Fibroblast of pulmonary artery (primary cell): ENCODE measurements at regions not wholly inside any gene's neighbourhood (a gene's known extent, or its start where the extent isn't known, plus 50 kb on each side); places are given as distances from the start of the nearest gene placed in this dataset.

Experiments
- DNase-seq: peaks from one replicate; pipeline ENCODE4 v3.0.0-alpha.2; 2010; ENCODE audit warnings: low read depth
- H3K4me3 ChIP-seq: replicated peaks from 2 replicates; pipeline ENCODE4 v1.5.1; 2011; ENCODE audit warnings: low read depth, mild to moderate bottlenecking, control low read depth, low read length, moderate library complexity
- TF ChIP-seq, protein P1 (sequence below): IDR thresholded peaks from 2 replicates; pipeline ENCODE4 v1.5.1; 2011; ENCODE audit warnings: mild to moderate bottlenecking, control low read depth, low read length, inconsistent platforms; ENCODE audit errors: missing control alignments

DNA sequence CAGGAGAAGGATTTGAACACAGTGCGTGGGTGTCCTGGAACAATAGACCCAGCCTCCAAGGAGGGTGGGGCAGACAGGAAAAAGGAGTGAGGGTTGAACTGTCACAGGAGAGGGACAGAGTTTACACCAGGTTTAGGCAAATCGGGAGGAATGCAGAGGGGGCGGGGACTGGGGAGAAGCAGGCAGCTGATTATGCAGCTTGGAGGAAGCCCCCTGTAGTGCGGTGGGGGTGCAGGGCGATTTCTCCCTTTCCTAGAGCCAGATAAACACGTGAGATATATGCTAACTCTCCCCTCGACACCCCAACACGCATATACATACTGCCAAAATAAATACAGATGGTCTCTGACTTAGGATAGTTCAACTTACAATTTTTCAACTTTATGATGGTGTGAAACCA lies 108.6 kb upstream of the PRR20G start:
- TF ChIP-seq, protein P1, sequence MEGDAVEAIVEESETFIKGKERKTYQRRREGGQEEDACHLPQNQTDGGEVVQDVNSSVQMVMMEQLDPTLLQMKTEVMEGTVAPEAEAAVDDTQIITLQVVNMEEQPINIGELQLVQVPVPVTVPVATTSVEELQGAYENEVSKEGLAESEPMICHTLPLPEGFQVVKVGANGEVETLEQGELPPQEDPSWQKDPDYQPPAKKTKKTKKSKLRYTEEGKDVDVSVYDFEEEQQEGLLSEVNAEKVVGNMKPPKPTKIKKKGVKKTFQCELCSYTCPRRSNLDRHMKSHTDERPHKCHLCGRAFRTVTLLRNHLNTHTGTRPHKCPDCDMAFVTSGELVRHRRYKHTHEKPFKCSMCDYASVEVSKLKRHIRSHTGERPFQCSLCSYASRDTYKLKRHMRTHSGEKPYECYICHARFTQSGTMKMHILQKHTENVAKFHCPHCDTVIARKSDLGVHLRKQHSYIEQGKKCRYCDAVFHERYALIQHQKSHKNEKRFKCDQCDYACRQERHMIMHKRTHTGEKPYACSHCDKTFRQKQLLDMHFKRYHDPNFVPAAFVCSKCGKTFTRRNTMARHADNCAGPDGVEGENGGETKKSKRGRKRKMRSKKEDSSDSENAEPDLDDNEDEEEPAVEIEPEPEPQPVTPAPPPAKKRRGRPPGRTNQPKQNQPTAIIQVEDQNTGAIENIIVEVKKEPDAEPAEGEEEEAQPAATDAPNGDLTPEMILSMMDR, result no peak

DNA sequence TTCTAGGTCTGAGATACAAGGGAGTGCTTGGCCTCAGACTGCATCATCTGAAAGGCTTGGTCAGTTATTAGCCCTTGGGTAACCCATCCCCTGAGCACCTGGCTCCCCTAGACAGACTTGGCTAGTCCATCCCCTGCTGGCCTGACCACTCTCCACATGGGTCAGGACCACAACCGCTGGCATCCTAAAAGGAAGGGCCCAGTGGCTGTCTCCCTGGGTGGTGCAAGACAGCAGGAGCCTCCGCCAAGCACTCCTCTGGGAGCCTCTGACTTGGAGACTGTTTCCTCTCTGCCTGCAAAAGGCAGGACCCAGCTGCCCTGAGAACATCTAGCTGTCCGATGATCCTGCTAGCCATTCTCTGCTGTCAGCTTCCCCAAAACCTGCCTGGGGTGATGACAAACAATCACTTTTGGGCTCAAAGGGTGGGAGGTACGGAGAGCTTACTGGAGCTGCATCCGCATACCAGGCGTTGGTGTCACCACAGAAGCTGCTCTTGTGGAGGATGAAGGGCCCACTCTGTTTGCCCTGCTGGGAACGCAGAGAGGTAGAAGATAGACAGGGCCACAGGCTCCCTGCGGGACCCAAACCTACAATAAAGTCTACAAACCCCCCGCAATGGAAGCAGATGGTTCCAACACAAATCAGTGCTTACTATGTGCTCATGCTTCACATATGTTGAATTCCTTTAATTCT lies 108.0 kb upstream of the PRR20G start:
- H3K4me3 ChIP-seq, result no peak overlapping the region
- TF ChIP-seq, protein P1, result no peak
- DNase-seq, result no peak

More for the DNA sequence above, 108.6 kb upstream of the PRR20G start:
- no peak overlapping the region for H3K4me3 ChIP-seq
- DNase-seq, result no peak

DNA sequence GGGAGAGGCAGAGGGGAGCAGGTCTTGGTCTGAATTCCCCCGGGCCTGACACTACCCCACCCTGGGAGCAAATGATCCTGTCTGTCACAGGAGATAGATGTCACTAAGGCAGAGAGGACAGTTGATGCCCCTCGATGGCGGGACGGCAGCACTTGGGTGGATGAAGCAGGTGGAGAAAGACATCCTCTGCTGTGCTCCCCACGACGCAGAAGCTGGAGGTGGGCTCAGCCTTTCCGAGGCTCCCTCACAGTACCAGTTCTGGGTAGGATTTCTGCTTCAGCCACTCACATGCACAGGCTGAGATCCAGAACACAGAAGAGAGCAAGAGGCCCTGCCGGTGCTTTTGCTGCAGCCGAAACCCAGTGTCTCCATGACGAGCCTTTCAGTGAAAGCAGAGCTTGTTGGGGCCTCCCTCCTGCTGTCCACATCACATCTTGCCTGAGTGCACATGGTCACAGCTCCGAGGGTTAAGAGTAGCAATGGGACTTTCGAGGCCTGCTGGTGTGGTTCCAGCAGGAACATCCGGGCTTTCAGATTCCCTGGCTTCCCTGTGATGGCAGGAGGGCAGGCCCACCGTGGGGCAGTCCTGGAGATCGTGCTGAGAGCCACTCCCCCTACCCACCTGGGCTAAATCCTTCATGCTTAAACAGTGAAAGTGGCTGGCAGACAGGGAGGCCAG lies 107.3 kb upstream of the PRR20G start:
- no peak overlapping the region for H3K4me3 ChIP-seq
- no peak for DNase-seq
- TF ChIP-seq, protein P1, result no peak

DNA sequence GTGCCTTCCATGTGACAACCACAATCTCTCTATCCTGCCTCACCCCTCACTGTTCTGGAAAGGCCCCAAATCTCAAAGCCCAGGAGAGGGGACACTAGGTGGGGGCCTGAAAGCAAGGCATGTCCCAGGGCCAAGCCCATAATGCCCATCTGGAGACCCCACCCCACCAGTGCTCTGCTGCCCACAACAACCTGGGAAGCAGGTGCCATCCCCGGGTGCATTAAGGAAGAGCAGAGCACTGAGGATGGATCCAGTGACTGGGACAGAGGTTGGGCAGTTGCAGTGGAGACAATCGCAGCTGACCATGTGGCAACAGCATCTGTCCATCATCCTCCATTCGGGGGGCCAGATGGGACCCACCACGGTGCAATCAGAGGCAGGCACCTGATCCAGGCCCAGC lies 106.2 kb upstream of the PRR20G start:
- TF ChIP-seq, protein P1, result no peak
- DNase-seq, result no peak
- H3K4me3 ChIP-seq, result no peak overlapping the region

DNA sequence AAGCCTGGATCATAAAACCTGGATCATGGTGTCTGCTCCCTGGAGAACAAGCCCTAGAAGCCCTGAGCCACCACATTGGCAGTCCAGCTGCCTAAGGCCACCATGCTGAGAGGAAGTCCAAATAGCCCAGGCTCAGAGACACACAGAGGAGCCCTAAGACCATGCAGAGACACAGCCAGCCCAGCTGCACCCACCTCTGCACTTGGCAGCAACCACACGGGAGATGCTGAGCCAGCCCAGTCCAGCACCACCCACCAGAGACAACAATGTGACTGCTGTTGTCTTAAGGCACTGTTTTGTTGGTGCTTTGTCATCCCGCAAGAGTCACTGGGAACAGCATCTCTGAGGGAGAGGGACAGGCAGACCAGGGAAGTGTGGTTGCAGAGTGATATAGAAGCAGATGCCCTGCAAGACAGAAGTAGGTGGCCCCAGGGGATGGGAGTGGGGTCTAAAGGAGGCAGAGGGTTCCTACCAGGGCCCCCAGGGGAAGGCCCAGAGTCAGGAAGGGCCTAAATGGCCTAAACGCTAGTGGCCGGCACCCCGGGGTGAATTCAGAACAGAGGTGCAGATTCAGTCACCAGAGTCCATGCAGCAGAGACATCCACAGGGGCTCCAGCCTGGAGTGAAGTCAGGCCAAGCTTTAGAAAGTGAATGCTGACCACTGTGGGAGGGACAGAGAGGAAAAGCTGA lies 105.4 kb upstream of the PRR20G start:
- TF ChIP-seq, protein P1, result no peak
- no peak overlapping the region for H3K4me3 ChIP-seq
- no peak for DNase-seq

DNA sequence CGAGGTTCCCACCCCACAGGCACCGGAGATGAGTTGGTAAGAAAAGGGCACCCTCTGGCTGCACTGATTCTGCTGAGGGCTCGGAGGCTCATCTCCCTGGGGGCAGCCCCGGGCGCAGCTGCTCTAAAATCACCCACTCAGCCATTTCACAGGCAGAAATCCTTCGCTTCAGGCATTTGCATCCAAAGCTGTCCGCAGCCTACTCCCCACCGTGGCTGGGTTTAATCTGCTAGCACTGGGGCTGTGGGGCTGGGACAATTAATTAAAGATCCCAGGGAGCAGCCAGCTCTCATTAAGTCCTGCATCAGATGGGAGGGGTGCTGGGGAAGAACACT lies 104.3 kb upstream of the PRR20G start:
- no peak for DNase-seq
- H3K4me3 ChIP-seq, result no peak overlapping the region
- TF ChIP-seq, protein P1, result no peak
